ENCODE measurements at regions not wholly inside any gene's neighbourhood (a gene's known extent, or its start where the extent isn't known, plus 50 kb on each side); places are given as distances from the start of the nearest gene placed in this dataset.

GRCh38 chr3:150116196-150116595 is 145.5 kb upstream of the PFN2 start:
- Mint-ChIP-seq H3K27me3 (ENCODE audit: low read depth in 2 of 2) (peaks cover 12 to 40% of the 10 kb centered on the region in 2 donors), H3K27ac (no peak overlapping the region), H3K4me1 (no peaks in the 10 kb centered on the region), H3K36me3 (no peaks in the 10 kb centered on the region), H3K4me3 (no peak overlapping the region), H3K9me3 (no peaks in the 10 kb centered on the region)
- DNase-seq = no peak
- Histone ChIP-seq H3K36me3 (ENCODE audit: control insufficient read depth, insufficient read depth, low read length) (no peaks in the 10 kb centered on the region), H3K9me3 (ENCODE audit: control insufficient read depth, insufficient read depth, low read length) (no peaks in the 10 kb centered on the region), H3K27me3 (ENCODE audit: control insufficient read depth, insufficient read depth, low read length) (no peaks in the 10 kb centered on the region), H3K27ac (ENCODE audit: low read length) (no peak overlapping the region), H3K4me3 (ENCODE audit: low read length) (no peak overlapping the region), H3K4me1 (ENCODE audit: control insufficient read depth, insufficient read depth, low read length) (no peaks in the 10 kb centered on the region)
- WGBS (ENCODE audit: insufficient coverage) = 88% methylated on average over 3 of the region's 4 CpGs
- TF ChIP-seq CTCF (IDR thresholded peaks at IDR 0.05) = no peak
- ATAC-seq = no peak
- intact Hi-C loops (cut with micrococcal nuclease) = no loop called here

GRCh38 chr3:150114873-150115540 is 144.3 kb upstream of the PFN2 start:
- ATAC-seq = no peak
- no peak overlapping the region for H3K27ac Mint-ChIP-seq
- Histone ChIP-seq H3K27me3 (ENCODE audit: control insufficient read depth, insufficient read depth, low read length) (no peaks in the 10 kb centered on the region), H3K36me3 (ENCODE audit: control insufficient read depth, insufficient read depth, low read length) (no peaks in the 10 kb centered on the region), H3K9me3 (ENCODE audit: control insufficient read depth, insufficient read depth, low read length) (no peaks in the 10 kb centered on the region), H3K27ac (ENCODE audit: low read length) (no peak overlapping the region), H3K4me1 (ENCODE audit: control insufficient read depth, insufficient read depth, low read length) (no peaks in the 10 kb centered on the region), H3K4me3 (ENCODE audit: low read length) (no peak overlapping the region)
- no peak for TF ChIP-seq CTCF (IDR thresholded peaks at IDR 0.05)
- no peak overlapping the region for H3K4me3 Mint-ChIP-seq
- peaks cover 10 to 33% of the 10 kb centered on the region in 2 donors for H3K27me3 Mint-ChIP-seq (ENCODE audit: low read depth in 2 of 2)
- no peak for DNase-seq
- H3K4me1 Mint-ChIP-seq = no peaks in the 10 kb centered on the region
- H3K9me3 Mint-ChIP-seq = no peaks in the 10 kb centered on the region
- no peaks in the 10 kb centered on the region for H3K36me3 Mint-ChIP-seq
- WGBS (ENCODE audit: insufficient coverage) = 46% methylated on average over 2 of the region's 3 CpGs
- intact Hi-C loops (cut with micrococcal nuclease) = no loop called here

DNA sequence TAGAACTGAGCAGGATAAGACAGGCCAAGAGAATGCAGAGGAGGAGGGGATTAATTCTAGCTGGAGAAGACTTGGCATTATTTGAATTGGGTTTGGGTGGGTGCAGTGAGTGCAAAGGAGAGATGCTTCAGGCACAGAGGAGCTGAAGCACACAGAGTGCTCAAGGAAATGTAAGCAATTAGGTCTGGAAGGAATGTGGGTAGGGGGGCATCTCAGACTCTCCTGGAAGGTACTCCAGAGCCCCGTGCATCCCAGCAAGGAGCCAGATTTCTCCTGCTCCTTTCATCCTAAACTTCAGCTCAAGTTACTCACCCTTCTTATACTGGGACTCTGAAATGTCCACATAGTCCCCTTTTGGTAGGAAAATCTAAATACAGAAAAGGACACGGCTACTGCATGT is 143.6 kb upstream of the PFN2 start:
- no peak for TF ChIP-seq CTCF (IDR thresholded peaks at IDR 0.05)
- intact Hi-C loops (cut with micrococcal nuclease) = no loop called here
- Histone ChIP-seq H3K27ac (ENCODE audit: low read length) (no peak overlapping the region), H3K36me3 (ENCODE audit: control insufficient read depth, insufficient read depth, low read length) (no peaks in the 10 kb centered on the region), H3K4me1 (ENCODE audit: control insufficient read depth, insufficient read depth, low read length) (no peaks in the 10 kb centered on the region), H3K4me3 (ENCODE audit: low read length) (no peak overlapping the region), H3K9me3 (ENCODE audit: control insufficient read depth, insufficient read depth, low read length) (no peaks in the 10 kb centered on the region), H3K27me3 (ENCODE audit: control insufficient read depth, insufficient read depth, low read length) (no peaks in the 10 kb centered on the region)
- no peak for ATAC-seq
- no peaks in the 10 kb centered on the region for H3K36me3 Mint-ChIP-seq
- H3K9me3 Mint-ChIP-seq = no peaks in the 10 kb centered on the region
- H3K4me1 Mint-ChIP-seq = no peaks in the 10 kb centered on the region
- no peak for DNase-seq
- H3K27me3 Mint-ChIP-seq (ENCODE audit: low read depth in 2 of 2) = peaks cover 6 to 33% of the 10 kb centered on the region in 2 donors
- H3K27ac Mint-ChIP-seq = no peak overlapping the region
- 90% methylated on average over 2 of the region's 2 CpGs for WGBS (ENCODE audit: insufficient coverage)
- H3K4me3 Mint-ChIP-seq = no peak overlapping the region

GRCh38 chr3:150110097-150110496 is 139.4 kb upstream of the PFN2 start:
- ATAC-seq (peak in 1 of 3 donors; percentile 7), DNase-seq (no peak)
- no peaks in the 10 kb centered on the region for H3K36me3 ChIP-seq (ENCODE audit: control insufficient read depth, insufficient read depth, low read length)
- TF ChIP-seq CTCF (IDR thresholded peaks at IDR 0.05) = no peak
- WGBS (ENCODE audit: insufficient coverage) = no CpG with 5 or more reads among the region's 5 CpGs
- no peaks in the 10 kb centered on the region for H3K9me3 Mint-ChIP-seq
- no peak overlapping the region for H3K27ac ChIP-seq (ENCODE audit: low read length)
- H3K27me3 ChIP-seq (ENCODE audit: control insufficient read depth, insufficient read depth, low read length) = no peaks in the 10 kb centered on the region
- H3K27ac Mint-ChIP-seq = no peak overlapping the region
- no peaks in the 10 kb centered on the region for H3K4me1 Mint-ChIP-seq
- peaks cover 3 to 8% of the 10 kb centered on the region in 2 donors for H3K27me3 Mint-ChIP-seq (ENCODE audit: low read depth in 2 of 2)
- no peak overlapping the region for H3K4me3 ChIP-seq (ENCODE audit: low read length)
- intact Hi-C loops (cut with micrococcal nuclease) = no loop called here
- no peaks in the 10 kb centered on the region for H3K9me3 ChIP-seq (ENCODE audit: control insufficient read depth, insufficient read depth, low read length)
- no peaks in the 10 kb centered on the region for H3K36me3 Mint-ChIP-seq
- no peaks in the 10 kb centered on the region for H3K4me1 ChIP-seq (ENCODE audit: control insufficient read depth, insufficient read depth, low read length)
- no peak overlapping the region for H3K4me3 Mint-ChIP-seq

Data from natural killer cell (primary cell).